ENCODE measurements at regions not wholly inside any gene's neighbourhood (a gene's known extent, or its start where the extent isn't known, plus 50 kb on each side); places are given as distances from the start of the nearest gene placed in this dataset.

DNA sequence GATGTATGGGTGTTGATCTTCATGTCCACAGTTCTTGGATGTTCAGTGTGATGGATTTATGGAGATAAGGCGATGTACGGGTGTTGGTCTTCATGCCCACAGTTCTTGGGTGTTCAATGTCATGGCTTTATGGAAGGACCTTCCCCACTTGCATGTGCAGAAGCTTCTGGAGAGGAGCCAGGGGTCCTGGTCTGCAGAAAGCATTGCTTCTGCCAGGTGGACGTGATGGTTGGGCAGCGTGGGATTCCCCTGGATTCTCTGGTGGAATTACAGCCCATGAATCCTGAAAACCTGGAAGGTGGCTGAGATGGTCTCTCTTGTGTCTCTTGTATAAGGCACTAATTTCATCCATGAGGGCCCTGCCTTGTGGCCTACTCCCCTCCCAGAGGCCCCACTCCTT, 183.7 kb upstream of the TCERG1L start:
- Histone ChIP-seq H3K9me3 (ENCODE audit: control insufficient read depth in 3 of 3, low read length in 3 of 3) (peaks cover 0 to 3% (median 0%) of the 10 kb centered on the region in 3 donors), H3K4me3 (ENCODE audit: low read length in 3 of 3) (no peak overlapping the region), H3K9ac (ENCODE audit: low read depth in 1 of 3, low read length in 3 of 3) (no peak overlapping the region), H3K36me3 (ENCODE audit: control insufficient read depth in 3 of 3, insufficient read depth in 3 of 3, low read length in 3 of 3) (no peaks in the 10 kb centered on the region), H3K27me3 (ENCODE audit: control insufficient read depth in 3 of 3, insufficient read depth in 3 of 3, low read length in 3 of 3) (peaks cover 0 to 6% (median 0%) of the 10 kb centered on the region in 3 donors), H3K27ac (ENCODE audit: low read depth, low read length) (no peak overlapping the region), H3K4me1 (ENCODE audit: control insufficient read depth in 3 of 3, insufficient read depth in 3 of 3, low read length in 3 of 3) (no peaks in the 10 kb centered on the region)

DNA sequence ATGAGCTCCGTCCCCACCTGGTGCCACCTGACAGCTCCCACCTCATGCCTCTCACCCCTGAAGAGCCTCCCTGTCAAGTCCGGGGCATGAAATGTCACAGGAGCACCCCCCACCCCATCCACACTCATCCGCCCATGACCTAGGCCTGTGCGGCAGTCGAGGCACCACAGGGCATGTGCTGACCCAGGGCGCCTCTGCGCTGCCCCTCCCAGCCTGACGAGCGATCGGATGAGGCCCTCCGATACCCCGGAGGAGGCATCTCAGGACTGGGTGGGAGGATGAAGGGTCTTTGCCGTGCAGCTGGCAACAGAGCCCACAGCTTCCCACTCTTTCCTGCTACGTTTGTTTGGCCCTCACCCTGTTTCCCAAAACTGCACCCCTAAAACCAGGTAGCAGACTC, 184.4 kb upstream of the TCERG1L start:
- Histone ChIP-seq H3K9ac (ENCODE audit: low read depth in 1 of 3, low read length in 3 of 3) (no peak overlapping the region), H3K4me1 (ENCODE audit: control insufficient read depth in 3 of 3, insufficient read depth in 3 of 3, low read length in 3 of 3) (no peaks in the 10 kb centered on the region), H3K27ac (ENCODE audit: low read depth, low read length) (no peak overlapping the region), H3K9me3 (ENCODE audit: control insufficient read depth in 3 of 3, low read length in 3 of 3) (peaks cover 0 to 3% (median 0%) of the 10 kb centered on the region in 3 donors), H3K27me3 (ENCODE audit: control insufficient read depth in 3 of 3, insufficient read depth in 3 of 3, low read length in 3 of 3) (peaks cover 0 to 6% (median 0%) of the 10 kb centered on the region in 3 donors), H3K36me3 (ENCODE audit: control insufficient read depth in 3 of 3, insufficient read depth in 3 of 3, low read length in 3 of 3) (no peaks in the 10 kb centered on the region), H3K4me3 (ENCODE audit: low read length in 3 of 3) (no peak overlapping the region)

DNA sequence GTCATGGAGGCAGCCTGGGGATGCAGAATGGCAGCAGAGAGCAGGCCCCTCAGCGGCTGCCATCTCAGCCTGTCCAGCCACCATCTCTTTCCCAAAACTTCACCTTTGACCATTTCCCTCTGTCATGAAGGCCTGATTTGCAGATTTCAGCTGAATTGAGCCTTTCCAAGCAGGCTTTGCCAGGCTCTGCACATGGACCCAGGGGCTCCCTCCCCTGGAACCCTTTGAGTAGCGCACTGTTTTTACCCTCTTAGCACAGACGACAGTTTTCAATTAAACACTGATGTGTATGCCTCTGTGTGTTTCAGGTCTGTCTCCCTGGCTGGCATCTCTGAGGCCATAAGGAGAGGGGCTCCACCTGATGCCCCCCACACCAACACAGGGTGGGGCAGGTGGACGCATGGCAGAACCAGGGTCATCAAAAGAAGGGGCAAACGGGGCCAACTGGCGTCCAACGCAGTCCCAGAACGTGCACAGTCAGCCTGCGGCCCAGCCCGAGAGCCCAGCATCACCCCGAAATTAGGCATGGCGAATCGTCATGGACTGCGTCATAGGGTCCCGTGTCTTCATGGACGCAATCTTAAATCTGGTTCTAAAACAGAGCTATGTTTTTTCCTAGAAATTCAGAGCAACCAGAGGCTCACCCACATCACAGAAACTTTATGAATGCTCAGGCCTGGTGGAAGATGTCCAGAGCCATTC, 185.0 kb upstream of the TCERG1L start:
- H3K36me3 ChIP-seq (ENCODE audit: control insufficient read depth in 3 of 3, insufficient read depth in 3 of 3, low read length in 3 of 3), result no peaks in the 10 kb centered on the region
- H3K9me3 ChIP-seq (ENCODE audit: control insufficient read depth in 3 of 3, low read length in 3 of 3), result peaks cover 0 to 3% (median under 1%) of the 10 kb centered on the region in 3 donors
- no peaks in the 10 kb centered on the region for H3K4me1 ChIP-seq (ENCODE audit: control insufficient read depth in 3 of 3, insufficient read depth in 3 of 3, low read length in 3 of 3)
- H3K4me3 ChIP-seq (ENCODE audit: low read length in 3 of 3), result no peak overlapping the region
- H3K27me3 ChIP-seq (ENCODE audit: control insufficient read depth in 3 of 3, insufficient read depth in 3 of 3, low read length in 3 of 3), result peaks cover 0 to 6% (median 0%) of the 10 kb centered on the region in 3 donors
- H3K9ac ChIP-seq (ENCODE audit: low read depth in 1 of 3, low read length in 3 of 3), result no peak overlapping the region
- no peak overlapping the region for H3K27ac ChIP-seq (ENCODE audit: low read depth, low read length)

DNA sequence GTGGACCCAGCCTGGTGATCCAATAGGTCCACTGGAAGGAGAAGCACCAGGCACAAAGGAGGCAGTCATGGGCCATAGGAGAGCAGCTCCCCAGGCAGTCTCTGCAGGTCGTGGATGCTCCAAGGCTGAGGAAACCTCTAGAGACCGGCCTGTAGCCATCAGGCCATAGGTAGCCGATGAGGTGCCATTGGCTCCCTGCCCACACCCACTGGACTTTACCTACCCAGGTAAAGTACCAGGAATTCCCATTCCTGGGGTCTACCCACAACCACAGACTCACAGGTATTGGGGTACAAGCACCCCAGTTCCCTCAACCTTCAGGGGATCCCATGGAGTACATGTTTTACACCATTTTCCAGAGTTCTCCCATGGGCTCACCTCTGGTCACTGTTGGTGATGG, 188.0 kb upstream of the TCERG1L start:
- no peak overlapping the region for H3K27ac ChIP-seq (ENCODE audit: low read depth, low read length)
- H3K27me3 ChIP-seq (ENCODE audit: control insufficient read depth in 3 of 3, insufficient read depth in 3 of 3, low read length in 3 of 3), result peaks cover 0 to 4% (median 0%) of the 10 kb centered on the region in 3 donors
- H3K9ac ChIP-seq (ENCODE audit: low read depth in 1 of 3, low read length in 3 of 3), result no peak overlapping the region
- H3K9me3 ChIP-seq (ENCODE audit: control insufficient read depth in 3 of 3, low read length in 3 of 3), result peaks cover 8 to 14% (median 9%) of the 10 kb centered on the region in 3 donors
- H3K4me1 ChIP-seq (ENCODE audit: control insufficient read depth in 3 of 3, insufficient read depth in 3 of 3, low read length in 3 of 3), result no peaks in the 10 kb centered on the region
- H3K4me3 ChIP-seq (ENCODE audit: low read length in 3 of 3), result no peak overlapping the region
- H3K36me3 ChIP-seq (ENCODE audit: control insufficient read depth in 3 of 3, insufficient read depth in 3 of 3, low read length in 3 of 3), result no peaks in the 10 kb centered on the region

DNA sequence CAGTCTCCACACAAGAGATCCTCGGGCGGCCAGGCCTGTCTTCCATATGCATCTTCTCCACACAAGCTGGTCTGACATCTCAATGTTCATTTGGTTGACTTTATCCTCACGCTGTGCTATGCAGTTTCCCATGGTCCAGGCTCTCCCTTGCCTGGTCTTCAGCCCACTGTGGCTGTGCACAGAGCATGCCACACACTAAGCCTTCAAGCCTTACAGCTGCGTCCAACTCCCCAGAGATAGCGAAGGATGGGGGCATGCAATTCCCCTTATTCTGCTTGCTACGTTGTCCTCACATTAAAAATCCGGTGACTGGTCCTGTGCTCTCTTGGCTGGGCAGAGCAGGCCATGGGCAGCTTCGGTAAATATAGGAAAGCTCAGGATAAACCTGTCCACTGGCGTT, 188.7 kb upstream of the TCERG1L start:
- H3K36me3 ChIP-seq (ENCODE audit: control insufficient read depth in 3 of 3, insufficient read depth in 3 of 3, low read length in 3 of 3), result no peaks in the 10 kb centered on the region
- peaks cover 0 to 4% (median 0%) of the 10 kb centered on the region in 3 donors for H3K27me3 ChIP-seq (ENCODE audit: control insufficient read depth in 3 of 3, insufficient read depth in 3 of 3, low read length in 3 of 3)
- no peak overlapping the region for H3K9ac ChIP-seq (ENCODE audit: low read depth in 1 of 3, low read length in 3 of 3)
- H3K4me3 ChIP-seq (ENCODE audit: low read length in 3 of 3), result no peak overlapping the region
- H3K4me1 ChIP-seq (ENCODE audit: control insufficient read depth in 3 of 3, insufficient read depth in 3 of 3, low read length in 3 of 3), result no peaks in the 10 kb centered on the region
- H3K27ac ChIP-seq (ENCODE audit: low read depth, low read length), result no peak overlapping the region
- H3K9me3 ChIP-seq (ENCODE audit: control insufficient read depth in 3 of 3, low read length in 3 of 3), result peaks cover 9 to 17% (median 10%) of the 10 kb centered on the region in 3 donors

DNA sequence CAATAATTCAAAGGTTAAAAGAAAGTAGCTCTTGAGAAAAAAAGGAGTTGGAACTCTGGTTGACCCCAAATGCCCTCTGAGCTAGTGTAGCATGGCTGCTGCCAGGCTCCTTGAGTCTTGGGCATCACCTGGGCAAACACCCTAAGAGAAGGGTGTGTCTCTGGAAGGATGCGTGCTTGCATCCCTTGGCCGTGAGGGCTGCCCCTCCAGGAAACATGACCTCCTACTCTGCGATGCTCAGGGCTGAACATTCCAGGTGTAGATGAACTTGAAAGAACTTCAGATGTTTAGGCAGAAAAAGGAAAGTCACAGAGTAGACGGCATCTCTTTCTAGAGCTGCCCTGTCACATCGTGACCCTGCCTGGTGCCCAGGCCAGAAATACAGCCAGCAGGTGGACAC, 189.4 kb upstream of the TCERG1L start:
- Histone ChIP-seq H3K36me3 (ENCODE audit: control insufficient read depth in 3 of 3, insufficient read depth in 3 of 3, low read length in 3 of 3) (no peaks in the 10 kb centered on the region), H3K4me1 (ENCODE audit: control insufficient read depth in 3 of 3, insufficient read depth in 3 of 3, low read length in 3 of 3) (no peaks in the 10 kb centered on the region), H3K27ac (ENCODE audit: low read depth, low read length) (no peak overlapping the region), H3K9me3 (ENCODE audit: control insufficient read depth in 3 of 3, low read length in 3 of 3) (peaks cover 7 to 17% (median 10%) of the 10 kb centered on the region in 3 donors), H3K27me3 (ENCODE audit: control insufficient read depth in 3 of 3, insufficient read depth in 3 of 3, low read length in 3 of 3) (no peaks in the 10 kb centered on the region), H3K4me3 (ENCODE audit: low read length in 3 of 3) (no peak overlapping the region), H3K9ac (ENCODE audit: low read depth in 1 of 3, low read length in 3 of 3) (no peak overlapping the region)

DNA sequence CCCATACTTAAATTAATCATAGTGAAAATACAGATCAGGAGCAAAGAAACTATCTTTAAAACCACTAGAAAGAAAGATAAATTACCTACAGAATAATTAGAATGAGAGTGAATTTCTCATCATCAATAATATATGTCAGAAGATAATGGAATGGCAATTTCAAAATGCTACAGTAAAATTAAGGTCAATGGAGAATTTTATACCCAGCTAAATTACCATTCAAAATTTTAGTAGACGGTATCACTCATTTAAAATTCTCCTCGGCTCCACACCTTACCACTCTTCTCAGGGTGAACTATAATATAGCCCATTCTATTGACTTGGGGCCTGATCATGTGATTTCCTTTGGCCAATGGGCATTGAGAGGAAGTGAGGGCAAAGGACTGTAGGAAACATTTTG, 192.5 kb upstream of the TCERG1L start:
- H3K4me3 ChIP-seq (ENCODE audit: low read length in 3 of 3), result no peak overlapping the region
- no peaks in the 10 kb centered on the region for H3K27me3 ChIP-seq (ENCODE audit: control insufficient read depth in 3 of 3, insufficient read depth in 3 of 3, low read length in 3 of 3)
- no peak overlapping the region for H3K9ac ChIP-seq (ENCODE audit: low read depth in 1 of 3, low read length in 3 of 3)
- H3K27ac ChIP-seq (ENCODE audit: low read depth, low read length), result no peak overlapping the region
- no peaks in the 10 kb centered on the region for H3K36me3 ChIP-seq (ENCODE audit: control insufficient read depth in 3 of 3, insufficient read depth in 3 of 3, low read length in 3 of 3)
- peaks cover 6 to 17% (median 10%) of the 10 kb centered on the region in 3 donors for H3K9me3 ChIP-seq (ENCODE audit: control insufficient read depth in 3 of 3, low read length in 3 of 3)
- no peaks in the 10 kb centered on the region for H3K4me1 ChIP-seq (ENCODE audit: control insufficient read depth in 3 of 3, insufficient read depth in 3 of 3, low read length in 3 of 3)

DNA sequence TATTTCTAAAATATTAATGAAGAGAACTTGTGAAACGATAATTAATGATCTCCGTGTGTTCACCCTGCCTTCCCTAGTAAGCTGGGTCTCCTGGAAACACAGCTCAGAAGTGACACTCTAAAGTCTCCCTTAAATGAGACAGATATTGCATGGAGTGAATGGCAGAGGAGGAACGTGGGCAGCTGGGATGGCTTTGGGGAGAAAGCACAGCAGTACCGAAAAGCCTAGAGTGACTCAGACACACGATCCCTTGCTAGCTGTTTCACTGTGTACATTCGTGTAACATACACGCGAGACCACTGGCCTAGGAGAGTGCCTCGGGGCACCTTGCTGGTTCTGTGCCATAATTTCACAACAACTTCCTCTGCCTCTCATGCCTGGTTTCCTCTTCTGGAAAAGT, 199.9 kb upstream of the TCERG1L start:
- Histone ChIP-seq H3K4me3 (ENCODE audit: low read length in 3 of 3) (no peak overlapping the region), H3K27ac (ENCODE audit: low read depth, low read length) (no peak overlapping the region), H3K36me3 (ENCODE audit: control insufficient read depth in 3 of 3, insufficient read depth in 3 of 3, low read length in 3 of 3) (no peaks in the 10 kb centered on the region), H3K9ac (ENCODE audit: low read depth in 1 of 3, low read length in 3 of 3) (no peak overlapping the region), H3K9me3 (ENCODE audit: control insufficient read depth in 3 of 3, low read length in 3 of 3) (no peaks in the 10 kb centered on the region), H3K27me3 (ENCODE audit: control insufficient read depth in 3 of 3, insufficient read depth in 3 of 3, low read length in 3 of 3) (peaks cover 0 to 21% (median 13%) of the 10 kb centered on the region in 3 donors), H3K4me1 (ENCODE audit: control insufficient read depth in 3 of 3, insufficient read depth in 3 of 3, low read length in 3 of 3) (no peaks in the 10 kb centered on the region)

DNA sequence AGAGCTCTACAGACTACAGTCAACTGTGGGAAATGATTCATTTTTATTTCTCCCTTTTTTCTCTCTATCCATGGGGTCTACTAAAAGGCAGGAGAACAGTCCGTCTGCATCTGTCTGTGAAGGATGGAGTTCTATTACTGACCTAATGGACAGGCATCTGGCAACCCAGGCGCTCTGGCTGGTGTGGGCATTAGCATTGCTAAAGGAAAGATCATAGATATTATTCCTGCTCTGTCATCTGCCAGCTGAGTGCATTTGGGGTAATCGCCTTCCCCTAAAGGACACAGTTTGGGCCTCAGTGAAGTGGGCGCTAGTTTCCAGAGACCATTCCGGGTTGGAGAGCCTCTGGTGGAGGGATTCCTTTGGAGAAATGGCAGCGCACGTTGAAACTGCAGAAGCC, 201.3 kb upstream of the TCERG1L start:
- H3K27me3 ChIP-seq (ENCODE audit: control insufficient read depth in 3 of 3, insufficient read depth in 3 of 3, low read length in 3 of 3), result peaks cover 0 to 33% (median 15%) of the 10 kb centered on the region in 3 donors
- H3K27ac ChIP-seq (ENCODE audit: low read depth, low read length), result no peak overlapping the region
- H3K4me3 ChIP-seq (ENCODE audit: low read length in 3 of 3), result no peak overlapping the region
- H3K9me3 ChIP-seq (ENCODE audit: control insufficient read depth in 3 of 3, low read length in 3 of 3), result no peaks in the 10 kb centered on the region
- H3K4me1 ChIP-seq (ENCODE audit: control insufficient read depth in 3 of 3, insufficient read depth in 3 of 3, low read length in 3 of 3), result no peaks in the 10 kb centered on the region
- no peak overlapping the region for H3K9ac ChIP-seq (ENCODE audit: low read depth in 1 of 3, low read length in 3 of 3)
- no peaks in the 10 kb centered on the region for H3K36me3 ChIP-seq (ENCODE audit: control insufficient read depth in 3 of 3, insufficient read depth in 3 of 3, low read length in 3 of 3)

DNA sequence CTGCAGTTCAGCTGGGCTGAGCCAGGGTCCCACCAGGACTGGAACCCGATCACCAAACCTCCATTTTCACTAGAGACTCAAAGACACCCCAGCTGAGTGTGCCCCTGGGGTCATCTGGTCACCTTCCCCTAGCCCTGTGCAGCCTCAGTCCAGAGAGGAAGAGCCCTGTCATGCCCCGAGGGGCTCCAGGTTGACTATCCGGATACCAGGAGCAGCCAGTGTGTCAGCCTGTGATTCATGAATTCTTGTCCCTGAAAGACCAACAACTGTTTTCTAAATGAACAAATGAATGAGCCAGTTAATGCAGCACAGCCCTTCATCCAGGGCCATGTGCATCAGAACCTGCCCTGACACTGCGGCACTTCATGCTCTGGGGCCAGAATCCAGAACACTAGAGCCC, 201.9 kb upstream of the TCERG1L start:
- no peaks in the 10 kb centered on the region for H3K36me3 ChIP-seq (ENCODE audit: control insufficient read depth in 3 of 3, insufficient read depth in 3 of 3, low read length in 3 of 3)
- H3K4me1 ChIP-seq (ENCODE audit: control insufficient read depth in 3 of 3, insufficient read depth in 3 of 3, low read length in 3 of 3), result no peaks in the 10 kb centered on the region
- no peak overlapping the region for H3K27ac ChIP-seq (ENCODE audit: low read depth, low read length)
- H3K9me3 ChIP-seq (ENCODE audit: control insufficient read depth in 3 of 3, low read length in 3 of 3), result no peaks in the 10 kb centered on the region
- no peak overlapping the region for H3K9ac ChIP-seq (ENCODE audit: low read depth in 1 of 3, low read length in 3 of 3)
- peaks cover 0 to 38% (median 15%) of the 10 kb centered on the region in 3 donors for H3K27me3 ChIP-seq (ENCODE audit: control insufficient read depth in 3 of 3, insufficient read depth in 3 of 3, low read length in 3 of 3)
- no peak overlapping the region for H3K4me3 ChIP-seq (ENCODE audit: low read length in 3 of 3)
